ENCODE measurements at regions not wholly inside any gene's neighbourhood (a gene's known extent, or its start where the extent isn't known, plus 50 kb on each side); places are given as distances from the start of the nearest gene placed in this dataset.

DNA sequence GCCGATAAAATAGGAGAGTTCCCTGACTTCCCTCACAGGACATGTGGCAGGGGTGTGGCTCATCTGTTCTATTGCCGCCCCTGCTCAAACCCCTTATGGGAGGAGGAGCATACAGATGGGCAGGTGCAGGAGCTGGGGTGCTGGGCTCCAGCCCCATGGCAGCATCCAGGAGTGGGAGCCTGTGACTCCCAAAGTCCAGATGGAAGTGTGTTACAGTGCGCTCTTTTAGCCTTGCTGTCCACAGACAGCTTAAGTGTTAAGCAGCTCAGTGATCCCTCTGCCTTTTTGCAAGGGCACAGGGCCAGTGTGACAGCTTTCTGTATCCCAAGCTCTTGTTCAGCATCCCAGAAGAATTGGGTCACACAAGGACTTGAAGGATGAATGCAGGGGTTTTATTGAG is 212.3 kb upstream of the MYLIP start:
- TF ChIP-seq, protein P1, sequence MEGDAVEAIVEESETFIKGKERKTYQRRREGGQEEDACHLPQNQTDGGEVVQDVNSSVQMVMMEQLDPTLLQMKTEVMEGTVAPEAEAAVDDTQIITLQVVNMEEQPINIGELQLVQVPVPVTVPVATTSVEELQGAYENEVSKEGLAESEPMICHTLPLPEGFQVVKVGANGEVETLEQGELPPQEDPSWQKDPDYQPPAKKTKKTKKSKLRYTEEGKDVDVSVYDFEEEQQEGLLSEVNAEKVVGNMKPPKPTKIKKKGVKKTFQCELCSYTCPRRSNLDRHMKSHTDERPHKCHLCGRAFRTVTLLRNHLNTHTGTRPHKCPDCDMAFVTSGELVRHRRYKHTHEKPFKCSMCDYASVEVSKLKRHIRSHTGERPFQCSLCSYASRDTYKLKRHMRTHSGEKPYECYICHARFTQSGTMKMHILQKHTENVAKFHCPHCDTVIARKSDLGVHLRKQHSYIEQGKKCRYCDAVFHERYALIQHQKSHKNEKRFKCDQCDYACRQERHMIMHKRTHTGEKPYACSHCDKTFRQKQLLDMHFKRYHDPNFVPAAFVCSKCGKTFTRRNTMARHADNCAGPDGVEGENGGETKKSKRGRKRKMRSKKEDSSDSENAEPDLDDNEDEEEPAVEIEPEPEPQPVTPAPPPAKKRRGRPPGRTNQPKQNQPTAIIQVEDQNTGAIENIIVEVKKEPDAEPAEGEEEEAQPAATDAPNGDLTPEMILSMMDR (IDR thresholded peaks at IDR 0.05), result no peak
- TF ChIP-seq, protein P2, sequence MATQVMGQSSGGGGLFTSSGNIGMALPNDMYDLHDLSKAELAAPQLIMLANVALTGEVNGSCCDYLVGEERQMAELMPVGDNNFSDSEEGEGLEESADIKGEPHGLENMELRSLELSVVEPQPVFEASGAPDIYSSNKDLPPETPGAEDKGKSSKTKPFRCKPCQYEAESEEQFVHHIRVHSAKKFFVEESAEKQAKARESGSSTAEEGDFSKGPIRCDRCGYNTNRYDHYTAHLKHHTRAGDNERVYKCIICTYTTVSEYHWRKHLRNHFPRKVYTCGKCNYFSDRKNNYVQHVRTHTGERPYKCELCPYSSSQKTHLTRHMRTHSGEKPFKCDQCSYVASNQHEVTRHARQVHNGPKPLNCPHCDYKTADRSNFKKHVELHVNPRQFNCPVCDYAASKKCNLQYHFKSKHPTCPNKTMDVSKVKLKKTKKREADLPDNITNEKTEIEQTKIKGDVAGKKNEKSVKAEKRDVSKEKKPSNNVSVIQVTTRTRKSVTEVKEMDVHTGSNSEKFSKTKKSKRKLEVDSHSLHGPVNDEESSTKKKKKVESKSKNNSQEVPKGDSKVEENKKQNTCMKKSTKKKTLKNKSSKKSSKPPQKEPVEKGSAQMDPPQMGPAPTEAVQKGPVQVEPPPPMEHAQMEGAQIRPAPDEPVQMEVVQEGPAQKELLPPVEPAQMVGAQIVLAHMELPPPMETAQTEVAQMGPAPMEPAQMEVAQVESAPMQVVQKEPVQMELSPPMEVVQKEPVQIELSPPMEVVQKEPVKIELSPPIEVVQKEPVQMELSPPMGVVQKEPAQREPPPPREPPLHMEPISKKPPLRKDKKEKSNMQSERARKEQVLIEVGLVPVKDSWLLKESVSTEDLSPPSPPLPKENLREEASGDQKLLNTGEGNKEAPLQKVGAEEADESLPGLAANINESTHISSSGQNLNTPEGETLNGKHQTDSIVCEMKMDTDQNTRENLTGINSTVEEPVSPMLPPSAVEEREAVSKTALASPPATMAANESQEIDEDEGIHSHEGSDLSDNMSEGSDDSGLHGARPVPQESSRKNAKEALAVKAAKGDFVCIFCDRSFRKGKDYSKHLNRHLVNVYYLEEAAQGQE (IDR thresholded peaks at IDR 0.05; ENCODE audit: low read depth, low read length), result no peak
- TF ChIP-seq RXRA (IDR thresholded peaks at IDR 0.05; ENCODE audit: borderline replicate concordance, low read depth) (no peak), GATA2 (CRISPR knock-in tag; IDR thresholded peaks at IDR 0.05) (no peak), YY1 (IDR thresholded peaks at IDR 0.05; ENCODE audit: low read depth) (no peak)
- TF ChIP-seq, protein P3, sequence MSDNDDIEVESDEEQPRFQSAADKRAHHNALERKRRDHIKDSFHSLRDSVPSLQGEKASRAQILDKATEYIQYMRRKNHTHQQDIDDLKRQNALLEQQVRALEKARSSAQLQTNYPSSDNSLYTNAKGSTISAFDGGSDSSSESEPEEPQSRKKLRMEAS (IDR thresholded peaks at IDR 0.05; ENCODE audit: low read depth), result no peak
